ENCODE measurements at regions not wholly inside any gene's neighbourhood (a gene's known extent, or its start where the extent isn't known, plus 50 kb on each side); places are given as distances from the start of the nearest gene placed in this dataset.

- Histone ChIP-seq H3K4me2 (ENCODE audit: low read depth, low read length) (no peak overlapping the region), H3K4ac (ENCODE audit: low read depth, low read length) (no peak overlapping the region), H2BK15ac (ENCODE audit: low read depth, low read length) (no peak overlapping the region), H3K27me3 (ENCODE audit: control insufficient read depth, insufficient read depth, low read length) (no peaks in the 10 kb centered on the region), H3K23ac (ENCODE audit: low read depth, low read length) (no peak overlapping the region), H2AK5ac (ENCODE audit: low read depth, low read length) (no peak overlapping the region), H2BK20ac (ENCODE audit: low read depth, low read length) (no peak overlapping the region), H2BK120ac (ENCODE audit: low read depth, low read length) (no peak overlapping the region), H2AFZ (replicated peaks; ENCODE audit: low read length, poor library complexity) (no peak overlapping the region), H4K5ac (ENCODE audit: low read depth, low read length) (no peak overlapping the region), H3K9me3 (ENCODE audit: control insufficient read depth, insufficient read depth, low read length) (no peaks in the 10 kb centered on the region), H3K79me1 (ENCODE audit: low read depth in 1 of 2, low read length in 2 of 2) (no peaks in the 10 kb centered on the region), H4K8ac (ENCODE audit: low read depth in 2 of 2, low read length in 2 of 2) (no peak overlapping the region), H3K27ac (ENCODE audit: insufficient read depth, low read length) (no peak overlapping the region), H4K91ac (ENCODE audit: insufficient read depth, low read depth, low read length) (no peak overlapping the region), H2AK9ac (replicated peaks; ENCODE audit: low read depth, low read length, poor library complexity) (no peak overlapping the region), H3K36me3 (ENCODE audit: control insufficient read depth, insufficient read depth, low read length) (no peaks in the 10 kb centered on the region), H3K4me1 (ENCODE audit: control insufficient read depth, insufficient read depth, low read length) (no peaks in the 10 kb centered on the region), H2BK5ac (ENCODE audit: low read depth, low read length, poor library complexity, severe bottlenecking) (no peak overlapping the region), H3K9me1 (ENCODE audit: insufficient read depth, low read length) (no peaks in the 10 kb centered on the region), H3K9ac (ENCODE audit: low read depth, low read length) (no peak overlapping the region), H3K4me3 (ENCODE audit: insufficient read depth, low read depth, low read length) (no peak overlapping the region), H3K56ac (ENCODE audit: extremely low read depth, insufficient read depth, low read length) (no peak overlapping the region), H3K14ac (replicated peaks; ENCODE audit: low read depth, low read length) (no peak overlapping the region), H4K20me1 (ENCODE audit: insufficient read depth, low read length) (no peaks in the 10 kb centered on the region), H3K18ac (ENCODE audit: low read depth, low read length) (no peak overlapping the region)
- DNase-seq (no peak), ATAC-seq (ENCODE audit: low read depth) (no peak)
- CTCF ChIA-PET, result no interaction called here
- POLR2A ChIA-PET (ENCODE audit: unreplicated experiment), result no interaction called here
- BruUV-seq (replicated peaks), result no TSS peak
- intact Hi-C loops (cut with micrococcal nuclease), result no loop called here
- TF ChIP-seq, protein P1, sequence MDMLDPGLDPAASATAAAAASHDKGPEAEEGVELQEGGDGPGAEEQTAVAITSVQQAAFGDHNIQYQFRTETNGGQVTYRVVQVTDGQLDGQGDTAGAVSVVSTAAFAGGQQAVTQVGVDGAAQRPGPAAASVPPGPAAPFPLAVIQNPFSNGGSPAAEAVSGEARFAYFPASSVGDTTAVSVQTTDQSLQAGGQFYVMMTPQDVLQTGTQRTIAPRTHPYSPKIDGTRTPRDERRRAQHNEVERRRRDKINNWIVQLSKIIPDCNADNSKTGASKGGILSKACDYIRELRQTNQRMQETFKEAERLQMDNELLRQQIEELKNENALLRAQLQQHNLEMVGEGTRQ (IDR thresholded peaks at IDR 0.05; ENCODE audit: low read depth, low read length), result no peak
- dilution Hi-C loops (cut with HindIII; ENCODE audit: low sequenced_read_pairs, unreplicated experiment), result no loop called here
- in situ Hi-C loops (cut with MboI; ENCODE audit: low sequenced_read_pairs), result no loop called here
- WGBS, 2 experiments (ENCODE audit: extremely low coverage in 2 of 2, insufficient read length in 1 of 2), result no CpG with 5 or more reads among the region's 4 CpGs
Measured at GRCh38 chr14:65866886-65867285, 454.4 kb downstream of the FUT8 start.
